Neural progenitor cell (in vitro differentiated cells): ENCODE measurements at regions not wholly inside any gene's neighbourhood (a gene's known extent, or its start where the extent isn't known, plus 50 kb on each side); places are given as distances from the start of the nearest gene placed in this dataset.

ENCODE experiments used
- DNase-seq: peaks from one replicate; pipeline ENCODE4 v3.0.0-alpha.2; 2016; ENCODE audit warnings: low spot score
- H2AFZ ChIP-seq: fragments of 200-600 bp; sonication (generic); replicated peaks from 2 replicates; pipeline ENCODE4 v1.6.1; 2016; ENCODE audit warnings: antibody characterized with exemption
- H3F3A ChIP-seq: fragments of 200-600 bp; sonication (generic); 2 replicates; pipeline ENCODE4 v1.6.1; 2016; ENCODE audit warnings: antibody characterized with exemption, low read depth
- H3K27ac ChIP-seq: fragments of 200-600 bp; sonication (generic); 2 replicates; pipeline ENCODE4 v1.5.1; 2016; ENCODE audit warnings: mild to moderate bottlenecking
- H3K27me3 ChIP-seq: fragments of 200-600 bp; sonication (generic); 2 replicates; pipeline ENCODE4 v1.6.1; 2016; ENCODE audit warnings: mild to moderate bottlenecking, moderate library complexity
- H3K36me3 ChIP-seq: fragments of 200-600 bp; sonication (generic); 2 replicates; pipeline ENCODE4 v1.5.1; 2016
- H3K4me1 ChIP-seq: fragments of 200-600 bp; sonication (generic); 2 replicates; pipeline ENCODE4 v1.6.1; 2016; ENCODE audit warnings: mixed run types
- H3K4me2 ChIP-seq: fragments of 200-600 bp; sonication (generic); 2 replicates; pipeline ENCODE4 v1.6.1; 2016
- H3K4me3 ChIP-seq: fragments of 200-600 bp; sonication (generic); 2 replicates; pipeline ENCODE4 v1.5.1; 2016
- H3K79me2 ChIP-seq: fragments of 200-600 bp; sonication (generic); 2 replicates; pipeline ENCODE4 v1.6.1; 2016; ENCODE audit warnings: low read depth
- H3K9ac ChIP-seq: fragments of 200-600 bp; sonication (generic); 2 replicates; pipeline ENCODE4 v1.6.1; 2016
- H3K9me3 ChIP-seq: fragments of 200-600 bp; sonication (generic); 2 replicates; pipeline ENCODE4 v1.5.1; 2016; ENCODE audit warnings: low read depth
- H4K20me1 ChIP-seq: fragments of 200-600 bp; sonication (generic); 2 replicates; pipeline ENCODE4 v1.6.1; 2016; ENCODE audit warnings: low read depth
- H3K27ac Mint-ChIP-seq: 3 replicates; pipeline ENCODE4 v1.8.0; 2021; ENCODE audit warnings: mixed read lengths
- H3K27me3 Mint-ChIP-seq: 2 replicates; pipeline ENCODE4 v1.8.0; 2022; ENCODE audit warnings: low read depth, mild to moderate bottlenecking, inconsistent platforms, moderate library complexity, mixed read lengths; ENCODE audit not compliant: insufficient read depth
- H3K36me3 Mint-ChIP-seq: 3 replicates; pipeline ENCODE4 v1.8.0; 2021; ENCODE audit warnings: mixed read lengths
- H3K4me1 Mint-ChIP-seq: 3 replicates; pipeline ENCODE4 v1.8.0; 2021; ENCODE audit warnings: mixed read lengths
- H3K4me3 Mint-ChIP-seq: 3 replicates; pipeline ENCODE4 v1.8.0; 2021; ENCODE audit warnings: mild to moderate bottlenecking, moderate library complexity, mixed read lengths
- H3K9me3 Mint-ChIP-seq: 3 replicates; pipeline ENCODE4 v1.8.0; 2020; ENCODE audit warnings: mixed read lengths
- EZH2 ChIP-seq: fragments of 200-600 bp; sonication (generic); IDR thresholded peaks from 2 replicates; pipeline ENCODE4 v1.6.1; 2017; ENCODE audit warnings: antibody characterized with exemption, mild to moderate bottlenecking, moderate library complexity
- EZH2phosphoT487 ChIP-seq: fragments of 200-600 bp; sonication (generic); IDR thresholded peaks from 2 replicates; pipeline ENCODE4 v1.6.1; 2017; ENCODE audit warnings: antibody characterized with exemption
- TF ChIP-seq, protein P1 (sequence below): fragments of 200-600 bp; sonication (generic); IDR thresholded peaks from 2 replicates; pipeline ENCODE4 v1.5.1; 2017; ENCODE audit warnings: antibody characterized with exemption, mild to moderate bottlenecking

DNA sequence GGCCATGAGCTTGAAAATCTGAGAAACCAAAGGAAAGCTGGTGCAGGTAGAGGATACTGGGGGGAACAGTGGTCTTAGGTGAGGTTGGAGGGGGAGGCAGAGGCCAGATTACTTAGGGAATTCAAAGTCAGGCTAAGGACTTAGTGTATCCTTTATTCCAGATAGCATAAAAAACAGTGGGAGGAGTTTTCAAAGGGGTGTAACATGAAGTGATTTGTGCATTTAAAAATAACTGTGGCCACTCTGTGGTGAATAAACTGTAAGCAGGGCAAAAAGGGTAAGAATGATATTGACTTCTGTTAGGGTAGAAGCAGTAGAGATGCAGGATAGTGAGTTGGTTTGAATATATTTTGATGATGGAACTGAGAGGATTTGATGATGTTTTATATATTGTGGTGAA, 313.2 kb downstream of the EMP1 start:
- no peaks in the 10 kb centered on the region for H3K27me3 Mint-ChIP-seq
- no peaks in the 10 kb centered on the region for H3K4me1 ChIP-seq
- H3K27me3 ChIP-seq, result no peaks in the 10 kb centered on the region
- H4K20me1 ChIP-seq, result no peaks in the 10 kb centered on the region
- H2AFZ ChIP-seq, result no peak overlapping the region
- no peaks in the 10 kb centered on the region for H3K4me1 Mint-ChIP-seq
- H3K36me3 Mint-ChIP-seq, result no peaks in the 10 kb centered on the region
- no peak overlapping the region for H3K27ac Mint-ChIP-seq
- peaks cover 2% of the 10 kb centered on the region for H3K9me3 Mint-ChIP-seq
- H3K4me3 ChIP-seq, result no peak overlapping the region
- no peaks in the 10 kb centered on the region for H3K36me3 ChIP-seq
- H3K9me3 ChIP-seq, result peaks cover 4% of the 10 kb centered on the region
- no peak for DNase-seq
- no peak overlapping the region for H3K4me2 ChIP-seq
- H3K79me2 ChIP-seq, result no peaks in the 10 kb centered on the region
- H3K27ac ChIP-seq, result no peak overlapping the region
- no peaks in the 10 kb centered on the region for H3F3A ChIP-seq
- TF ChIP-seq EZH2phosphoT487 (no peak), EZH2 (no peak)
- TF ChIP-seq, protein P1, sequence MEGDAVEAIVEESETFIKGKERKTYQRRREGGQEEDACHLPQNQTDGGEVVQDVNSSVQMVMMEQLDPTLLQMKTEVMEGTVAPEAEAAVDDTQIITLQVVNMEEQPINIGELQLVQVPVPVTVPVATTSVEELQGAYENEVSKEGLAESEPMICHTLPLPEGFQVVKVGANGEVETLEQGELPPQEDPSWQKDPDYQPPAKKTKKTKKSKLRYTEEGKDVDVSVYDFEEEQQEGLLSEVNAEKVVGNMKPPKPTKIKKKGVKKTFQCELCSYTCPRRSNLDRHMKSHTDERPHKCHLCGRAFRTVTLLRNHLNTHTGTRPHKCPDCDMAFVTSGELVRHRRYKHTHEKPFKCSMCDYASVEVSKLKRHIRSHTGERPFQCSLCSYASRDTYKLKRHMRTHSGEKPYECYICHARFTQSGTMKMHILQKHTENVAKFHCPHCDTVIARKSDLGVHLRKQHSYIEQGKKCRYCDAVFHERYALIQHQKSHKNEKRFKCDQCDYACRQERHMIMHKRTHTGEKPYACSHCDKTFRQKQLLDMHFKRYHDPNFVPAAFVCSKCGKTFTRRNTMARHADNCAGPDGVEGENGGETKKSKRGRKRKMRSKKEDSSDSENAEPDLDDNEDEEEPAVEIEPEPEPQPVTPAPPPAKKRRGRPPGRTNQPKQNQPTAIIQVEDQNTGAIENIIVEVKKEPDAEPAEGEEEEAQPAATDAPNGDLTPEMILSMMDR, result no peak
- no peak overlapping the region for H3K9ac ChIP-seq
- H3K4me3 Mint-ChIP-seq, result no peak overlapping the region

DNA sequence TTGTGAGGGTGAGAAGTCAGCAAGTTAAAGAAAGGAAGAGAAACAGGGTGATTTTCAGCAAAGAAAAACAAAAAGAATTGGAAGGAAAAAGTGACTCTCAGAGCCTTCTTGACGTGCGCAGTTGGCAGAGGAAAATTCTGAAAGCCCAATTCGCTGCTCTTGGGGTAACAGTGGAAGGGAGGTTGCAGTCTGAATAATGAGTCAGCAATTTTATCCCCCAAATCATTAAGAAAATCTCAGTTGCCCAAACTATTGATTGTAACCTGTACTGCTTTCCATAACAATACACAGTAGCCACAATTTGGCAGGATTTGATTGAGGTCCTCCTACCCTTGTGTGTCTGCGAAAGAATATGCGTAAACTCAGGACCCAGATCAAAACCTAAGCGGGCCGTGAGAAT, 309.1 kb downstream of the EMP1 start:
- Mint-ChIP-seq H3K27ac (no peak overlapping the region), H3K36me3 (no peaks in the 10 kb centered on the region), H3K4me3 (no peak overlapping the region), H3K9me3 (no peaks in the 10 kb centered on the region), H3K27me3 (no peaks in the 10 kb centered on the region), H3K4me1 (peaks cover 3% of the 10 kb centered on the region)
- Histone ChIP-seq H3F3A (no peaks in the 10 kb centered on the region), H3K9me3 (no peaks in the 10 kb centered on the region), H3K4me2 (no peak overlapping the region), H3K79me2 (no peaks in the 10 kb centered on the region), H3K9ac (no peak overlapping the region), H4K20me1 (no peaks in the 10 kb centered on the region), H3K27ac (no peak overlapping the region), H3K4me1 (no peaks in the 10 kb centered on the region), H3K27me3 (no peaks in the 10 kb centered on the region), H2AFZ (no peak overlapping the region), H3K4me3 (no peak overlapping the region), H3K36me3 (no peaks in the 10 kb centered on the region)
- TF ChIP-seq, protein P1, result no peak
- TF ChIP-seq EZH2phosphoT487, result no peak
- TF ChIP-seq EZH2, result no peak
- no peak for DNase-seq

DNA sequence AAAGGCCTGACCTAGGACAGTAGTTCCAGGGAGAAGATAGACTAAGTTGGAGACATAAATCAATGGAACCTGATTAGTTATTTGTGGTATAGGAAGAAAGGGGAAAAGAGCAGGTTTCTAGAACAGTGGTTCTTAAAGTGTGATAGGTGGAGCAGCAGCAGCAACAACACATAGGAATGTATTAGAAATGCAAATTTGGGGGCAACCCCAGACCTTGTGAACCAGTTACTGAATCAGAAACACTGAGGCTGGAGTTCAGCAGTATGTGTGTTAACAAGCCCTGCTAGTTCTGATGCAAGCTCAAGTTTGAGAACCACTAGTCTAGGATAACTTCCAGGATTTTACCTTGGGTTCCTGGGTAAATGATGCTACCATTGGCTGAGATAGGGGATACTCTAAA, 308.7 kb downstream of the EMP1 start:
- H3F3A ChIP-seq, result no peaks in the 10 kb centered on the region
- no peaks in the 10 kb centered on the region for H3K4me1 ChIP-seq
- no peak for TF ChIP-seq EZH2phosphoT487
- TF ChIP-seq, protein P1, result no peak
- TF ChIP-seq EZH2, result no peak
- no peak overlapping the region for H3K4me2 ChIP-seq
- H3K36me3 Mint-ChIP-seq, result no peaks in the 10 kb centered on the region
- H3K27me3 ChIP-seq, result no peaks in the 10 kb centered on the region
- no peaks in the 10 kb centered on the region for H3K27me3 Mint-ChIP-seq
- H4K20me1 ChIP-seq, result no peaks in the 10 kb centered on the region
- H3K4me3 ChIP-seq, result no peak overlapping the region
- H2AFZ ChIP-seq, result peak overlapping the region; percentile 51
- H3K9me3 ChIP-seq, result no peaks in the 10 kb centered on the region
- H3K4me1 Mint-ChIP-seq, result peaks cover 3% of the 10 kb centered on the region
- no peak for DNase-seq
- H3K27ac ChIP-seq, result no peak overlapping the region
- H3K27ac Mint-ChIP-seq, result no peak overlapping the region
- H3K79me2 ChIP-seq, result no peaks in the 10 kb centered on the region
- no peaks in the 10 kb centered on the region for H3K9me3 Mint-ChIP-seq
- H3K4me3 Mint-ChIP-seq, result no peak overlapping the region
- no peak overlapping the region for H3K9ac ChIP-seq
- H3K36me3 ChIP-seq, result no peaks in the 10 kb centered on the region
